Right hindlimb (tissue), 1 donor: ENCODE measurements at regions not wholly inside any gene's neighbourhood (a gene's known extent, or its start where the extent isn't known, plus 50 kb on each side); places are given as distances from the start of the nearest gene placed in this dataset.
"Not testable (repeated sequence)": the region's sequence is repeated elsewhere in the genome, so short reads cannot be mapped to it uniquely, and the experiment has no call there.

Source experiments
- DNase-seq: peaks from one replicate; pipeline ENCODE4 v3.0.0-alpha.2; 2018

DNA sequence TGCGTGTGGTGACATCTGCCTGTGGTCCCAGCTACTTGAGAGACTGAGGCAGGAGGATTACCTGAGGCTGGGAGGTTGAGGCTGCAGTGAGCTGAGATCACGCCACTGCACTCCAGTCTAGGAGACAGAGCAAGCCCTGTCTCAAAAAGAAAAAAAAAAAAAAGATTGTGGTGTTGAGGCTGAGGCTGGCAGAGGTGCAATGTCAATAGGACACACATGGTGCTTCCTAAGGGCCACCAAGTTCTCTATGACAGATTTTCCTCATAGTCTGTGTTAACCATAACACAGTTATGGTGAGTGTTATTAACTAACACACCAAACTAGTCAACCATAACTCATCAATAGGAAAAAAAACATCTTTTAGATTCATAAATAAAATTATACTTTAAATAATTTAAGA lies 494.4 kb downstream of the TMX3 start:
- no peak for DNase-seq

GRCh38 chr18:68219872-68220271 lies 495.0 kb downstream of the TMX3 start:
- DNase-seq: no peak

DNA sequence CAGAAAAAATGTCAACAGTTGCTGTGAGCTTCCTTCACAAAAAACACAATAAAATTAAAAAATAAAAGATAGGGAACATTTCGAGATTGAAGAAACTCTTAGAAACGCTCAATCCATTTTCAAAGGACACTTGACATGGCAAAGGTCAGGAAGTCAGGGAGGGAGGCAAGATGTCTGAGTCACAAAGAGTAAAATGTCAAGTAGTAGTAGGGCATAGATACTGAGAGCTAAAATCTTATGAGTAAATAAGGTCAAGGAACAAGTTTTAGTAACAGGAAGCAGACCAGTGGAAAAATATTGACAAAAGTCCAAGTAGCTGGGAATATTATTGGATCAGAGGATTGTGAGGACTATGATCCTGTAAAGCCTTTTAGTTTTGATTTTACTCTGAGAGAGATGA lies 495.6 kb downstream of the TMX3 start:
- DNase-seq: no peak

- DNase-seq: no peak
Measured at GRCh38 chr18:68215931-68216330, 499.0 kb downstream of the TMX3 start.

DNA sequence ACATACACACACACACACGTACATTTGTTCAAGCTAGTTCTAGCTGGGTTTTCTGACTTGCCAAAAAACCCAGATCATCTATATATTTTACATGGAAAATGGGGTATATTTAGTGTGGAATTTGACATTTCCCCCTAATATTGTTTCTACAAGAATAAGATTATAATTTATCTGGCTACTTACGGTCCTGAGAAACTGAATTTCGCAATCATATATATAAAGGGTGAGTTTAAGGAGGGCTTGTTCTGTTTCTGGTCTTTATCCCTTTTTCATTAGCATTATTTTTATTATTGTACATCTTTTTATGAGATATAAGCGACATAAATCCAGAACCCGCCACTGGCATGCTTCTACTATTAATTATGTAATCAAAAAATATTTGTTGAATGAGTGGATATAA lies 528.9 kb downstream of the TMX3 start:
- no peak for DNase-seq

DNA sequence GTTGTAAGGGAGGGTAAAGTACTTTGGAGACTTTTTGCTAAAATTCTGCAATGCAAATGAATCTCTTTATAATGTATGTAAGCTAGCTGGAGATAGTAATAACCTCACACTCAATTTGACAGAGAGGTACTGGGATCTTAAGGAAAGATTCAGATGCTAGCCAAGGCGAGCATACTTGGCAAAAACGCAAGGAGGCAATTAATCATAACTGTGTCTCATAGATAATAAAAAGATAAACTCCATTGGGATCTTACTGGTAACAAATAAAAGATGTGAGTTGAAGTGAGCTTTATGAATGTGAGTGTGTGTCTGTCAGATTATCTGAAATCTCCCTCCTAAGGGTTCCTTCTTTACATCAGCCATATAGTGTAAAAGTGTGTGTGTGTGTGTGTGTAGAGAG lies 533.0 kb downstream of the TMX3 start:
- no peak for DNase-seq

- no peak for DNase-seq
Measured at GRCh38 chr18:68179811-68180210, 535.1 kb downstream of the TMX3 start.

- no peak for DNase-seq
Measured at GRCh38 chr18:68178921-68179320, 536.0 kb downstream of the TMX3 start.

DNA sequence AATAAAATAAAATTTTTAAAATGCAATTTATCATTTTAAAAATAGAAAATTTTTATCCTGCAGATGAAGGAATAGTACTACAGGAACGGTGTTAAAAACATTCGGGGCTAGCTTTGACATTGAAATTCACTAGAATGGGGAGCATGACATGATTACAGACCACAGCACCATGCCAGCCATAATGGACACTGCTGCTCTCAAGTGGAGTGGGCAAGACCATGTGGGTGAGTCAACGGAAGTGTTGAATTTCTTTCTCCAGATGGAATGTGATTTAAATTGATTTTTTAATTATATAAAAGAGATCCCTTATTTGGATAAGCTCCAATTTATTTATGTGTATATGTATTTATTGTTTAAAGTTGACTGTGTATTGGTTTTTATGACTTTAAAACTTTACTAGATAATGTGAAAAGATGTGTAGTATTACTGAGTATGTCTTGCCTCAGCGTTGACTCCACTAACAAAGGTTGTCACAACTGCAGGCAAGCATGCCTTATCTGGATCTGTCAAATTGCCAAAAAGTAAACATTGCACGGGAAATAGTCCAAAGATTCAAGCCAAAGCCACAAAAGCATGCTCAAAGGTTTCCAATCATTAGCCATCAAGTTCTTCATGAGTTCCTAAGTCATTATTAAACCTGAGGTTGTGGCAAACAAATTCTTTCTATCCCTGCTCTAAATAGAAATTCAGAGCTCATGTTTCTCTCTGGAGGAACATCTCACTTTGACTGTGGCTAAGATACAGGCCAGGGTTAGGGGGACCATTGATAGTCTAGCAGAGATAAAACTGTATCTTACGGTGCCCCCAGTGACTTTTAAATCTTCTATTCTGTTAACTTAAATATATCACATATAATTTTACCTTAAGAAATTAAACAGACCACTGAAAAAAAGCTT lies 536.9 kb downstream of the TMX3 start:
- DNase-seq: no peak

DNA sequence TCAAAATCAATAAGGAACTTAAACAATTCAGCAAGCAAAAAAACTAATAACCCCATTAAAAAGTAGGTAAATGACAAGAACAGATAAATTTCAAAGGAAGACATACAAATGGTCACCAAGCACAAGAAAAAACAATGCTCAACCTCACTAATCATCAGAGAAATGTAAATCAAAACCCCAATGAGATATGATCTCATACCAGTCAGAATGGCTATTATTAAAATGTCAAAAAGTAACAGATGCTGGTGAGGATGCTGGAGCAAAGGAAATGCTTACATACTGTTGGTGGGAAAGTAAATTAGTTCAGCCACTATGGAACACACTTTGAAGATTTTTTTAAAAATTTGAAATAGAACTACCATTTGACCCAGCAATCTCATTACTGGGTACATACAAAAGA lies 538.0 kb downstream of the TMX3 start:
- no peak for DNase-seq

GRCh38 chr18:68172842-68173549 lies 541.9 kb downstream of the TMX3 start:
- no peak for DNase-seq

DNA sequence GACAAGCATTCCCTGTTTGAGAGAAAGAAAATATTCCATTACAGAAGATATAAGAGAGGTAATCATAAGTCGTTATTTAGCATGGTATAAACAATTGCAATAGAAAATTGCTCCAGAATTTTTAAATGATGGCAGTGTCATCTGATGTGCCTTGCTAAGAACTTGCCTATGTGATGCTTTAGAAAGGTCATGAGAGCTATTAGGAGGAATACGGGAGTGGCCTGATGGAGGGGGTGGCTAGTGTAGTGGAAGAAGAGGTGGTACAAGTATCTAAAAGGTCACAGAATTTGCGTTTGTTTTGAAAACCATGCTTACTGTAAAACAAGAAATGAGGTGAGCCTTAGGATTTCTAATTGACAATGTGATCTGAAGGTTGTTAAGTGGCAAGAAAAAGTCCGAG lies 550.0 kb downstream of the TMX3 start:
- no peak for DNase-seq

DNA sequence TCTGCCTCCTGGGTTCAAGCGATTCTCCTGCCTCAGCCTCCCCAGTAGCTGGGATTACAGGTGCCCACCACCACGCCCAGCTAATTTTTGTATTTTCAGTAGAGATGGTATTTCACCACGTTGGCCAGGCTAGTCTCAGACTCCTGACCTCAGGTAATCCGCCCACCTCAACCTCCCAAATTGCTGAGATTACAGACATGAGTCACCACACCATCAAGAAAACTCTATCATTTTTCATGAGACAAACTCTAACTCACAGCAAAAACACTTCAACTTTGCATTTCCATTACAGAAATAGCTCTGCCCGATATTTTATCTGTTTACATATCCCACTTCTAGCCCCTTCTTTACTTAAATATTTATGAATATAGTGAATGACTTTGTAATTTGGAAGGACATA lies 561.1 kb downstream of the TMX3 start:
- DNase-seq: not testable (repeated sequence)

- no peak for DNase-seq
Measured at GRCh38 chr18:68152770-68153169, 562.1 kb downstream of the TMX3 start.

GRCh38 chr18:68150961-68151360 lies 563.9 kb downstream of the TMX3 start:
- DNase-seq: no peak

- no peak for DNase-seq
Measured at GRCh38 chr18:68148863-68149262, 566.0 kb downstream of the TMX3 start.

DNA sequence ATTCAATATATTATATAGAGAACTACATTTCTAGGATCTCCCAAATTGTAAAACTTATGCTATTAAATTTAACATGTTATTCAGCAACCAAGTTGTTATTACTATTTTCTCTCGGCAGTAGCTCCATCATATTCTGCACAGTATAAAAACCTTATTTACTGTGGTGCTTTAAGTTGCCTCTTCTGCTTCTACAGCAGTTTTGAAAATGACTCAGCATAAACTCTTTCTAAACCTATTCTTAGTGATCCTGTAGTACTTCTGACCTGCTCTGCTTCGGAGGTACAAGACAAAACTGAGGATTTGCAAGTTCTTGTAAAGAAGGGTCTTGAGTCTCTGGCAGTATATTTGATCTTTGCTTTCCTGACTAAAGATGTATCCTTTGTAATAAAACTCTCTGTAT lies 567.2 kb downstream of the TMX3 start:
- no peak for DNase-seq

DNA sequence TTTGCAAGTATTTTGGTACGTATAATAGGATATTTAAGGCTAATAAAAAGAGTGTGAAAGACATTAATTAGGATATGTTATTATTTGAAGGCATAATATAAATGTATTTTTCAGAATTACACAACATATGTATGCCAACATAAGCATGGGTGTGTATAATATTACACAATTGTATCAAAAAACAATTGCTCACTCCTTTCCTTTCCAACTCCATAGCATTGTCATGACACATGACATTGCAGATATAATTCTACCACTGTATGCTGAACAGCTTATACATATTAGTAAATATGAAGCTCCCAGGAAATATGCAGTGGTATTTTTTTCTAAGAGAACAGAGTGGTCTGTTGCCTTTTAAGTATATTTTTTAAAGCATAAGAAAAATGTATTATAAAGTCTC lies 593.1 kb downstream of the TMX3 start:
- DNase-seq: no peak

- DNase-seq: no peak
Measured at GRCh38 chr18:68121308-68121707, 593.6 kb downstream of the TMX3 start.

GRCh38 chr18:68114989-68115388 lies 598.5 kb upstream of the DSEL start:
- no peak for DNase-seq

DNA sequence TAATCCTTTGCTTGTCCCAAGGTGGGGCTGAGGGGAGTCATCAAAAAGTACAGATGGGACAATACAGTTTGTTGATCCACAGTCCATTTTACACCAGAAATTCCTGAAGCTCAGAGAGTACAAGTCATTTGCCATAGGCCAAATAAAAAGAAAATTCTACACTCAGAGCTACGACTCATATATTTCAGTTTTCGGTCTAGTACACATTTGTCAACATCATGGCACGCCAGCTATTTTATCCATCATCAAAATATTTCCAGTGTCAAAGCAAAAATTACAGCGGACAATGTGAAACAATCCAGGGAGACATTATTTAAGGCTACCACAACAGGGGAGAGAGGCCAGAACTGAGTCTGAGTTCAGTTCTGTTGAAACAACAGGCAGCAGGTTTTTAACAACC lies 587.5 kb upstream of the DSEL start:
- DNase-seq: no peak

DNA sequence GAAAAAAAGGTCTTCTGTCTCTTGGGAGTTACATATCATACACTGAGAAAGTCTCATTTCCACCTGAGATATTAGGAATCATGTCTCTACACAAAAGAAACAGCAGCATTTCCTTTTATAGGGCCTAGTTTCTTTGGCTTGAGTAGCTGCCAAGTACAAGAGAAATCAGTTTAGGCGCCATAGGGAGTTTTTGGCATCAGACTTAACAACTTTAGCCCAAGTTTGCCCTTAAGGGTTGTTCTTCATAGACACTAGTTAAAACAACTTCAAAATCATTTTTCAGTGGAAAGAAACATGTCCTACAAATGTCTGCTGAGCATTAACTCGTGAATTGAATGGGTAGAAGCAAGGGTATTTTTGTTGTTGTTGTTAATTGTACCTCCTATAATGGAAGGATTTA lies 587.0 kb upstream of the DSEL start:
- DNase-seq: no peak

DNA sequence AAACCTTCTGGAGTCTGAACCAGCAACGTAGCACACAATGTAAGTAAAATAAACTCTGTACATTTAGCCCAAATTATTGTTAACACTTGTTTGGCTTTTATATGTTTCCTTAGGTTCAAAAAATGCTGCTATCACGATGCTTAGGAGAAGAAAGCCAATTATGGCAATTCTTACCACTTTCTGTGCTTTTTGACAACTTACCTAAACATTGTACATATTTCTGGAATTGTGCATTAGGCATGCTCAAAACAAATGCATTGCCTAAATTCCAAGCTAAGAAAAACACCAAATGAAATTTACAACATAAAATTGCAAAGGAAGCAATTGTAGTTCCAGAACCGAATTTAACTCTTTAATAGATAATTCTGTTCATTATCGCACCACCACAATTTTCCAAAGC lies 585.6 kb upstream of the DSEL start:
- DNase-seq: no peak

DNA sequence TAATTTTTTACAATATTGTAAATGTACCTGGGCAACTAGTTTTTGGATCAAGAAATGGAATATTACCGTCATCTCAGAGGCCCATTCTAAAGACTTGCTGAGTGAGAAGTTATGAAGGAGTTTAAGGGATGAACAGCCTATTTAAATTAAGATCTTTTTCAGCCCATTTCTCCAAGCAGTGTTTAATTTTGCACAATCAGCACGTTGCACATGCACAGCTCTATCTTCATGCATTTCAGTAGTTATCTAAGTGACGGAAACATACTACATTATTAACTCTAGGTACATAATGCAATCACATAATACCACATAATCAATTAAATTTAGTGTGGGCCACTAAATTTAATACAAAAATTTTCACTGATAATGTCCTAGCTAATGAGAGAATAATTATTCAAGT lies 582.1 kb upstream of the DSEL start:
- DNase-seq: no peak

DNA sequence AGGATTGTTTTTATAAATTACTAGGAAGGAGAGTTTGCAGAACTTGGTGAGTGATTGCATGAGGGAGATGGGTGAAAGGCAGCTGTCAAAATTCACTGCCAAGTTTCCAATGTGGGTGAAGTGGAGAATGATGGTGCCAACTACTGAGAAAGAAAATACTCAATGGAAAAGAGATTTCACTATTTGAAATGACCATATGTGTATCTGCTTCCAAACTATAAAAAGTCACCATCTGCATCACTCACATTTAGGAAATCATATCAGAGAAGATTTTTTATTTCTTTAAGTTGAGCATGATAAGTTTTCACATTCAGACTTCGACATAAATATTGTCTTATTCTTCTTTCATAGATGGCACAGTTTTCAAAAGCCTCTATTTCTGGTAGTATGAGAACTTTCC lies 570.0 kb upstream of the DSEL start:
- no peak for DNase-seq
